ENCODE measurements at regions not wholly inside any gene's neighbourhood (a gene's known extent, or its start where the extent isn't known, plus 50 kb on each side); places are given as distances from the start of the nearest gene placed in this dataset.

DNA sequence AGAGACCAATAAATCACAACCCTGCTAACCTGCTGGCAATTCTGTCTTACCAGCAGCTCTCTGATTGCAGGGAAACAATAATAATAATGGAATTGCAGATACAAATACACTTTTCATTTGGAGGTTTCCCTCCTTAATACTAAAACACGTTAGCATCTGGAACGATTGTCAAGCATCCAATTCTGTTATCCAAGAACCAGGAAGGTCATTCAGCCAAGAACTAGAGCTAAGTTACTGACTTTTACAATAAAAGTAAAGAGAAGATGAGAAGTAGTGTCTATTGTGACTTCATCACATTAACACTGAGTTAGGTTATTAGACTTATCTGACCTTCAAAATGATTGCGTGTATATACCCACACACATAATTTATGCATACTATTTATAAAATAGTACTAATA is 335.6 kb downstream of the BRINP1 start:
- TF ChIP-seq CTCF (IDR thresholded peaks at IDR 0.05; ENCODE audit: poor library complexity, severe bottlenecking) (no peak), REST (IDR thresholded peaks at IDR 0.05; ENCODE audit: borderline replicate concordance) (no peak), EZH2 (IDR thresholded peaks at IDR 0.05; ENCODE audit: borderline replicate concordance, insufficient read depth, low read length, poor library complexity, severe bottlenecking) (no peak)

Data from neural cell (in vitro differentiated cells).